ENCODE measurements at regions not wholly inside any gene's neighbourhood (a gene's known extent, or its start where the extent isn't known, plus 50 kb on each side); places are given as distances from the start of the nearest gene placed in this dataset.

GRCh38 chr1:65064981-65065380 lies 83.0 kb upstream of the AK4 start:
- peaks cover 31% of the 10 kb centered on the region for H3K4me1 ChIP-seq (ENCODE audit: control insufficient read depth, low read length)
- no peaks in the 10 kb centered on the region for H3K36me3 ChIP-seq (ENCODE audit: control insufficient read depth, low read length)
- H3F3A ChIP-seq (ENCODE audit: control insufficient read depth, insufficient read depth): peaks cover 17% of the 10 kb centered on the region
- no peak overlapping the region for H3K27ac ChIP-seq (ENCODE audit: low read depth, low read length)
- H3K9me3 ChIP-seq (ENCODE audit: control insufficient read depth, insufficient read depth, low read length): no peaks in the 10 kb centered on the region
- H3K27me3 ChIP-seq (ENCODE audit: control insufficient read depth, low read length): no peaks in the 10 kb centered on the region
- H3K4me2 ChIP-seq (ENCODE audit: low read length): peak overlapping the region; percentile 70; the same call in 1 of the 2 replicates
- no peaks in the 10 kb centered on the region for H3K9me2 ChIP-seq (replicated peaks; ENCODE audit: control insufficient read depth, low read length)
- no peaks in the 10 kb centered on the region for H4K20me1 ChIP-seq (ENCODE audit: control insufficient read depth, insufficient read depth, low read depth, low read length)
- TF ChIP-seq EZH2phosphoT487 (IDR thresholded peaks at IDR 0.05; ENCODE audit: borderline replicate concordance, low read length): no peak
- TF ChIP-seq CTCF (IDR thresholded peaks at IDR 0.05; ENCODE audit: low read depth, low read length, poor library complexity, severe bottlenecking): no peak
- H3K79me2 ChIP-seq (ENCODE audit: control insufficient read depth, low read length): peaks cover 19% of the 10 kb centered on the region
- H3K4me3 ChIP-seq (ENCODE audit: low read length): no peak overlapping the region

GRCh38 chr1:65065524-65066418 lies 82.2 kb upstream of the AK4 start:
- TF ChIP-seq CTCF (IDR thresholded peaks at IDR 0.05; ENCODE audit: low read depth, low read length, poor library complexity, severe bottlenecking): no peak
- no peak for TF ChIP-seq EZH2phosphoT487 (IDR thresholded peaks at IDR 0.05; ENCODE audit: borderline replicate concordance, low read length)
- no peaks in the 10 kb centered on the region for H3K27me3 ChIP-seq (ENCODE audit: control insufficient read depth, low read length)
- H3F3A ChIP-seq (ENCODE audit: control insufficient read depth, insufficient read depth): peaks cover 18% of the 10 kb centered on the region
- H3K36me3 ChIP-seq (ENCODE audit: control insufficient read depth, low read length): no peaks in the 10 kb centered on the region
- peak overlapping the region; percentile 85 for H3K4me3 ChIP-seq (ENCODE audit: low read length)
- peaks cover 19% of the 10 kb centered on the region for H3K79me2 ChIP-seq (ENCODE audit: control insufficient read depth, low read length)
- H3K4me1 ChIP-seq (ENCODE audit: control insufficient read depth, low read length): peaks cover 31% of the 10 kb centered on the region
- no peaks in the 10 kb centered on the region for H3K9me3 ChIP-seq (ENCODE audit: control insufficient read depth, insufficient read depth, low read length)
- no peak overlapping the region for H3K27ac ChIP-seq (ENCODE audit: low read depth, low read length)
- H4K20me1 ChIP-seq (ENCODE audit: control insufficient read depth, insufficient read depth, low read depth, low read length): no peaks in the 10 kb centered on the region
- H3K9me2 ChIP-seq (replicated peaks; ENCODE audit: control insufficient read depth, low read length): no peaks in the 10 kb centered on the region
- H3K4me2 ChIP-seq (ENCODE audit: low read length): peak overlapping the region; percentile 70

GRCh38 chr1:65066419-65066765 lies 81.6 kb upstream of the AK4 start:
- Histone ChIP-seq H3K4me1 (ENCODE audit: control insufficient read depth, low read length) (peaks cover 31% of the 10 kb centered on the region), H3K9me2 (replicated peaks; ENCODE audit: control insufficient read depth, low read length) (no peaks in the 10 kb centered on the region), H3K27me3 (ENCODE audit: control insufficient read depth, low read length) (no peaks in the 10 kb centered on the region), H3K79me2 (ENCODE audit: control insufficient read depth, low read length) (peaks cover 19% of the 10 kb centered on the region), H4K20me1 (ENCODE audit: control insufficient read depth, insufficient read depth, low read depth, low read length) (no peaks in the 10 kb centered on the region), H3F3A (ENCODE audit: control insufficient read depth, insufficient read depth) (peaks cover 16% of the 10 kb centered on the region), H3K27ac (ENCODE audit: low read depth, low read length) (no peak overlapping the region), H3K9me3 (ENCODE audit: control insufficient read depth, insufficient read depth, low read length) (no peaks in the 10 kb centered on the region), H3K4me2 (ENCODE audit: low read length) (peak overlapping the region; percentile 70), H3K4me3 (ENCODE audit: low read length) (peak overlapping the region; percentile 85), H3K36me3 (ENCODE audit: control insufficient read depth, low read length) (no peaks in the 10 kb centered on the region)
- TF ChIP-seq CTCF (IDR thresholded peaks at IDR 0.05; ENCODE audit: low read depth, low read length, poor library complexity, severe bottlenecking): no peak
- no peak for TF ChIP-seq EZH2phosphoT487 (IDR thresholded peaks at IDR 0.05; ENCODE audit: borderline replicate concordance, low read length)

All from DOHH2 (cell line).